NB4 (cell line): ENCODE measurements at regions not wholly inside any gene's neighbourhood (a gene's known extent, or its start where the extent isn't known, plus 50 kb on each side); places are given as distances from the start of the nearest gene placed in this dataset.

Source experiments
- DNase-seq: peaks from one replicate; pipeline ENCODE4 v3.0.0; 2010; ENCODE audit warnings: low read depth
- H3K4me3 ChIP-seq: one replicate; pipeline ENCODE4 v1.5.1; 2011; ENCODE audit warnings: mild to moderate bottlenecking, low read depth, low read length, moderate library complexity
- CTCF ChIP-seq: IDR thresholded peaks from one replicate; pipeline ENCODE4 v1.5.1; 2012; ENCODE audit warnings: low read depth, low read length
- MAX ChIP-seq: IDR thresholded peaks from 2 replicates; pipeline ENCODE4 v1.6.1; 2011; ENCODE audit warnings: low read depth, low read length
- MYC ChIP-seq: IDR thresholded peaks from 2 replicates; pipeline ENCODE4 v1.6.1; 2011; ENCODE audit warnings: low read depth, low read length
- POLR2A ChIP-seq: IDR thresholded peaks from 2 replicates; pipeline ENCODE4 v1.6.1; 2011; ENCODE audit warnings: mild to moderate bottlenecking; ENCODE audit not compliant: insufficient read length; ENCODE audit errors: extremely low read depth

- TF ChIP-seq POLR2A (no peak), MAX (no peak), CTCF (no peak), MYC (no peak)
- no peak overlapping the region for H3K4me3 ChIP-seq
- no peak for DNase-seq
Measured at GRCh38 chr9:78573669-78574068, 276.7 kb downstream of the PSAT1 start.

DNA sequence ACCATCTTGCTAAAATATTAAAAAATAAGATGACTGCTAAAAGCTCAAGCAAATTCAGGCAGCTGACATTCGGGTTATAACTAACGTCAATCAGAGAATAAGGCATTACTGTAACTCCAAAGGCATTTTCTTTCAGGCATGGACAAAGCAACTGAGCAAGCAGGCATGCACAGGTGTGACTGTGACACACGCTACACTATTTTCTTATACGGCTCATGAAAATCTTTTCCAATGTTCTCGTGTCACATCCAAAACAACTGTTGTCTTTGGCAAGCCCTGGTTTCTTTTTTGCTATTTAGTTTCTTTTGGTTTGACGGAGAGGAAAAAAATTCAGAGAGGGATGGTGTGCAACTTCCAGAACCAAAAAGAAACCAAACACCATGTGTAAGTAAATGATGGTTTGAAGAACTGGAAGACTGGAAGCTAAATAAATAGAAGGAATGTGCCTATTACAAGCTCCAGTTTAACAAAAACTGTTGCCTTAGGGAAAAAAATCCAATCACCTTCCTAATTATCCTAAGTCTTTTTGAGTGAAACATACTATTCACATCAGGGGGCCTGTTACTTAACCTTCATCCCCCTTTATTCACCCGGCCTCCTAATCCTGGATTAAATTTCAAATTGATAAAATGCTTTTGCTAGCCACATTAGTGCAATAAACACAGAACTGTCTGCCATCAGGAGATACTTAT lies 277.6 kb downstream of the PSAT1 start:
- no peak for TF ChIP-seq CTCF
- TF ChIP-seq MYC, result no peak
- no peak for TF ChIP-seq POLR2A
- TF ChIP-seq MAX, result no peak
- no peak for DNase-seq
- H3K4me3 ChIP-seq, result no peak overlapping the region

DNA sequence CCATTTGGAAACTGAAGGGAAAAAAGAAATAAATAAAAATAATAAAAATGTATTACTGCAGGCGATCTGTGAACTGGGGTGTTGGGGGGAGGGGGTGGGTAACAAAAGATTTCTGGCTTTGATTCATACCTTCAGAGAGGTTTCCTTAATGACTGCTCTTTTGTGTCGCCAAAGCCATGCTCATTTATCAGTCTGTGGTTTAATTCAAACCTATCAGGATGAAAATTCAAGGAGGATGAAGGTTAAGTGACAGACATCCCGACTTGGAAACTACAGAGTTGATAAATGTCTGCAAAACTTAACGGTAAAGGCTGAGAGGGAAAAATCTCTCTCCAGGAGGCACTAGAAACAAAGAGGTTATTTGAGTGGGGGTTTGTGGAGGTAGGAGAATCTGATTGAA lies 278.2 kb downstream of the PSAT1 start:
- DNase-seq, result no peak
- TF ChIP-seq MYC (no peak), MAX (no peak), CTCF (no peak), POLR2A (no peak)
- no peak overlapping the region for H3K4me3 ChIP-seq

GRCh38 chr9:78575771-78576170 lies 278.8 kb downstream of the PSAT1 start:
- no peak overlapping the region for H3K4me3 ChIP-seq
- TF ChIP-seq CTCF (no peak), MYC (no peak), POLR2A (no peak), MAX (no peak)
- no peak for DNase-seq

- no peak overlapping the region for H3K4me3 ChIP-seq
- no peak for DNase-seq
- no peak for TF ChIP-seq MAX
- no peak for TF ChIP-seq CTCF
- no peak for TF ChIP-seq MYC
- no peak for TF ChIP-seq POLR2A
Measured at GRCh38 chr9:78577156-78577906, 280.4 kb downstream of the PSAT1 start.
